H1 (cell line): ENCODE measurements at regions not wholly inside any gene's neighbourhood (a gene's known extent, or its start where the extent isn't known, plus 50 kb on each side); places are given as distances from the start of the nearest gene placed in this dataset.

ENCODE experiments used
- CTCF ChIA-PET: fragments of 300-600 bp; sonication (Branson Sonifier 250); formaldehyde crosslinking; loops from one replicate; lab custom pipeline; 2021; ENCODE audit not compliant: partially characterized antibody; lab: Charles Lee
- POLR2A ChIA-PET: fragments of 300-600 bp; sonication (Branson Sonifier 250); formaldehyde crosslinking; loops from one replicate; lab custom pipeline; 2021; ENCODE audit warnings: inconsistent platforms; ENCODE audit not compliant: partially characterized antibody; lab: Charles Lee
- DNase-seq, 2 experiments: peaks; one replicate each; pipeline versions ENCODE4 v3.0.0 to v3.0.0-alpha.2; 2010 to 2022; ENCODE audit warnings: low spot score in 2 of 2, low read depth in 1 of 2, mixed read lengths in 1 of 2
- FAIRE-seq: peaks from 2 replicates; lab custom pipeline; 2011; peaks lifted over from hg19 to GRCh38; lab: Jason Lieb, UNC
- H2AFZ ChIP-seq: 2 replicates; pipeline ENCODE4 v1.8.1; 2012; ENCODE audit warnings: low read length, inconsistent platforms
- H2AK5ac ChIP-seq: 2 replicates; pipeline ENCODE4 v1.6.1; 2013; ENCODE audit warnings: low read depth, low read length
- H2BK120ac ChIP-seq: replicated peaks from 2 replicates; pipeline ENCODE3; 2013; ENCODE audit warnings: low read depth, low read length, inconsistent platforms
- H2BK12ac ChIP-seq: 2 replicates; pipeline ENCODE4 v1.6.1; 2013; ENCODE audit warnings: low read depth, low read length
- H2BK15ac ChIP-seq: 2 replicates; pipeline ENCODE4 v1.6.1; 2013; ENCODE audit warnings: low read length
- H2BK20ac ChIP-seq: 2 replicates; pipeline ENCODE4 v1.6.1; 2013; ENCODE audit warnings: low read length
- H2BK5ac ChIP-seq: 2 replicates; pipeline ENCODE4 v1.6.1; 2013; ENCODE audit warnings: low read depth, low read length
- H3K14ac ChIP-seq: 2 replicates; pipeline ENCODE4 v1.6.1; 2013; ENCODE audit warnings: inconsistent platforms; ENCODE audit not compliant: insufficient read length
- H3K18ac ChIP-seq: 2 replicates; pipeline ENCODE4 v1.6.1; 2013; ENCODE audit warnings: low read length; ENCODE audit errors: extremely low read depth
- H3K23ac ChIP-seq: 2 replicates; pipeline ENCODE4 v1.6.1; 2013; ENCODE audit warnings: inconsistent platforms; ENCODE audit not compliant: insufficient read length
- H3K23me2 ChIP-seq: 2 replicates; pipeline ENCODE4 v1.6.1; 2013; ENCODE audit warnings: low read depth, low read length
- H3K27ac ChIP-seq: 2 replicates; pipeline ENCODE4 v1.6.1; 2011; ENCODE audit warnings: low read depth, low read length, inconsistent platforms
- H3K27me3 ChIP-seq, 4 experiments: replicated peaks in 1 of 4; 1 replicate in 1 of 4; 2 replicates in 3 of 4; pipeline versions ENCODE4 v1.6.1 to v1.8.1; 2011 to 2013; ENCODE audit warnings: low read length in 3 of 4, mild to moderate bottlenecking in 3 of 4, inconsistent platforms in 2 of 4, mixed read lengths in 2 of 4, moderate library complexity in 1 of 4; ENCODE audit not compliant: control insufficient read depth in 3 of 4, insufficient read depth in 3 of 4; ENCODE audit errors: extremely low read depth in 1 of 4
- H3K36me3 ChIP-seq, 4 experiments: 2 replicates each; pipeline versions ENCODE4 v1.6.1 to v1.8.1; 2011 to 2013; ENCODE audit warnings: mild to moderate bottlenecking in 4 of 4, low read length in 3 of 4, moderate library complexity in 2 of 4, control low read depth in 1 of 4, inconsistent platforms in 1 of 4; ENCODE audit not compliant: insufficient read depth in 4 of 4, control insufficient read depth in 2 of 4
- H3K4ac ChIP-seq: replicated peaks from 2 replicates; pipeline ENCODE3; 2013; ENCODE audit warnings: low read length, low read depth, mixed read lengths, inconsistent platforms; ENCODE audit not compliant: insufficient read length
- H3K4me1 ChIP-seq, 4 experiments: replicated peaks in 1 of 4; 1 replicate in 1 of 4; 2 replicates in 3 of 4; pipeline versions ENCODE4 v1.6.1 to v1.8.1; 2011 to 2013; ENCODE audit warnings: low read length in 3 of 4, inconsistent platforms in 2 of 4, mixed read lengths in 1 of 4; ENCODE audit not compliant: insufficient read depth in 4 of 4, control insufficient read depth in 3 of 4
- H3K4me2 ChIP-seq, 2 experiments: 2 replicates each; pipeline versions ENCODE4 v1.6.1 to v1.8.1; 2011 to 2013; ENCODE audit warnings: low read depth in 2 of 2, low read length in 2 of 2, control low read depth in 1 of 2, inconsistent platforms in 1 of 2, mild to moderate bottlenecking in 1 of 2; ENCODE audit not compliant: insufficient read depth in 1 of 2
- H3K4me3 ChIP-seq, 4 experiments: fragments of 200-600, 300-600 bp in 1 of 4; sonication (generic), shearing (Covaris generic), sonication (Bioruptor Twin) in 1 of 4; 2 replicates each; pipeline versions ENCODE4 v1.5.1 to v1.8.1; 2011 to 2016; ENCODE audit warnings: low read length in 4 of 4, low read depth in 3 of 4, control low read depth in 2 of 4, inconsistent platforms in 2 of 4, mild to moderate bottlenecking in 2 of 4, mixed read lengths in 1 of 4, moderate library complexity in 1 of 4; ENCODE audit not compliant: insufficient read depth in 2 of 4; ENCODE audit errors: extremely low read depth in 1 of 4
- H3K56ac ChIP-seq: replicated peaks from 2 replicates; pipeline ENCODE3; 2013; ENCODE audit warnings: low read depth, mild to moderate bottlenecking, mixed read lengths, low read length, inconsistent platforms; ENCODE audit not compliant: insufficient read length
- H3K79me1 ChIP-seq: 2 replicates; pipeline ENCODE4 v1.6.1; 2013; ENCODE audit warnings: low read depth, low read length, control low read depth
- H3K79me2 ChIP-seq, 2 experiments: 2 replicates each; pipeline versions ENCODE4 v1.6.1 to v1.8.1; 2012 to 2013; ENCODE audit warnings: low read length in 2 of 2, mild to moderate bottlenecking in 2 of 2, inconsistent platforms in 1 of 2; ENCODE audit not compliant: insufficient read depth in 2 of 2, control insufficient read depth in 1 of 2
- H3K9ac ChIP-seq, 4 experiments: replicated peaks in 1 of 4; 1 replicate in 1 of 4; 2 replicates in 3 of 4; pipeline versions ENCODE4 v1.6.1 to v1.8.1; 2011 to 2013; ENCODE audit warnings: low read depth in 3 of 4, low read length in 3 of 4, control low read depth in 2 of 4, mild to moderate bottlenecking in 2 of 4, moderate library complexity in 2 of 4, inconsistent platforms in 1 of 4; ENCODE audit errors: extremely low read depth in 1 of 4
- H3K9me3 ChIP-seq, 2 experiments: 2 replicates each; pipeline versions ENCODE4 v1.6.1 to v1.8.1; 2012 to 2013; ENCODE audit warnings: mild to moderate bottlenecking in 2 of 2, moderate library complexity in 2 of 2, control low read depth in 1 of 2, inconsistent platforms in 1 of 2, low read depth in 1 of 2, low read length in 1 of 2, mixed read lengths in 1 of 2; ENCODE audit not compliant: insufficient read depth in 2 of 2
- H4K20me1 ChIP-seq, 2 experiments: replicated peaks in 1 of 2; 2 replicates each; pipeline versions ENCODE3 to v1.8.1; 2011 to 2013; ENCODE audit warnings: inconsistent platforms in 2 of 2, low read length in 2 of 2, mild to moderate bottlenecking in 1 of 2; ENCODE audit not compliant: insufficient read depth in 2 of 2, control insufficient read depth in 1 of 2
- H4K5ac ChIP-seq: 2 replicates; pipeline ENCODE4 v1.6.1; 2013; ENCODE audit warnings: low read length, low read depth, mixed read lengths, inconsistent platforms; ENCODE audit not compliant: insufficient read length
- H4K8ac ChIP-seq: 2 replicates; pipeline ENCODE4 v1.8.0; 2013; ENCODE audit warnings: mild to moderate bottlenecking, moderate library complexity, low read length, inconsistent platforms; ENCODE audit not compliant: insufficient read depth; ENCODE audit errors: extremely low read depth
- H4K91ac ChIP-seq: replicated peaks from 2 replicates; pipeline ENCODE3; 2013; ENCODE audit warnings: low read length, mixed read lengths, inconsistent platforms; ENCODE audit not compliant: insufficient read length
- POU5F1 ChIP-seq: IDR thresholded peaks from 2 replicates; pipeline ENCODE4 v1.6.1; 2011; ENCODE audit warnings: low read depth, mild to moderate bottlenecking, low read length, moderate library complexity
- SP1 ChIP-seq: IDR thresholded peaks from 2 replicates; pipeline ENCODE4 v1.6.1; 2011; ENCODE audit warnings: low read depth, low read length
- SUZ12 ChIP-seq: fragments of 200-600 bp; sonication (generic); IDR thresholded peaks from 2 replicates; pipeline ENCODE4 v1.6.1; 2012; ENCODE audit warnings: mild to moderate bottlenecking, inconsistent platforms, low read length, moderate library complexity, mixed read lengths
- WGBS, 2 experiments: shearing (Covaris generic) in 1 of 2; methylation state at CpG; one replicate each; pipeline versions ENCODE4 v1.1.6 to v1.1.7; 2013 to 2015; ENCODE audit warnings: low lambda C conversion rate in 2 of 2, mixed read lengths in 2 of 2, inconsistent platforms in 1 of 2, low coverage in 1 of 2, missing lambda C conversion rate in 1 of 2; ENCODE audit not compliant: insufficient replicate concordance in 2 of 2, insufficient coverage in 1 of 2, insufficient read length in 1 of 2; ENCODE audit errors: extremely low coverage in 1 of 2, missing lambda C conversion rate in 1 of 2; 5-methylcytosine and 5-hydroxymethylcytosine counted together

DNA sequence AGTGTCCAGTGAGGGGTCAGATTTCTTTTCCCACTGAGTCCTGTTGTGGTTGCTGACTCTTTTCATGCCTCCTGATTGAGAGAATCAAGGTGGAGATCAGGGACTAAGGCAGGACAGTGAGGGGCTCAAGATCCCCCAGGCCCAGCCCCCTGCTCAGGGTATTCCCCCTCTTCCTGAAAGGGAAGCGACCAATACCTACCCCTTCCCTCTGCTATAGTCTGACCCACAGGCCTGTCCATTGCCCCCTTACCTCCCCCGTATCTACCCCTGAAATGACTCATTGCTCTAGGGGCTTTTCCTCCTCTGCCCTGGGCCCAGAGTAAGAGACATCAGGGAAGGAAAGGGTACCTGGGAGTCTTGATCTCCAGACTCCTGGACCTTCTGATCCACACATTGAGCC, 1320.5 kb downstream of the UQCRFS1 start:
- Histone ChIP-seq H2BK120ac (no peak overlapping the region), H3K18ac (no peak overlapping the region), H2BK5ac (no peak overlapping the region), H4K91ac (no peak overlapping the region), H3K79me1 (no peaks in the 10 kb centered on the region), H2AK5ac (no peak overlapping the region), H3K23me2 (no peaks in the 10 kb centered on the region), H4K20me1 (no peaks in the 10 kb centered on the region), H3K23ac (no peak overlapping the region), H3K4me3 (no peak overlapping the region), H3K9me3 (peaks cover 83 to 99% of the 10 kb centered on the region in 2 experiments), H3K27ac (no peak overlapping the region), H3K4ac (no peak overlapping the region), H3K79me2 (no peaks in the 10 kb centered on the region), H3K14ac (no peak overlapping the region), H2BK12ac (no peak overlapping the region), H2AFZ (no peak overlapping the region), H3K4me2 (no peak overlapping the region), H3K4me1 (no peaks in the 10 kb centered on the region), H3K56ac (no peak overlapping the region), H3K27me3 (no peaks in the 10 kb centered on the region), H2BK20ac (no peak overlapping the region), H4K5ac (no peak overlapping the region), H2BK15ac (no peak overlapping the region), H3K9ac (no peak overlapping the region), H4K8ac (no peak overlapping the region), H3K36me3 (no peaks in the 10 kb centered on the region)
- FAIRE-seq (no peak), DNase-seq (no peak)
- CTCF ChIA-PET = no interaction called here
- TF ChIP-seq SUZ12 (no peak), SP1 (no peak), POU5F1 (no peak)
- POLR2A ChIA-PET = no interaction called here
- 49% methylated on average over 2 of the region's 2 CpGs; no CpG with 5 or more reads in 1 of the 2 experiments for WGBS, 2 experiments
